HG03108 (cell line): ENCODE measurements at regions not wholly inside any gene's neighbourhood (a gene's known extent, or its start where the extent isn't known, plus 50 kb on each side); places are given as distances from the start of the nearest gene placed in this dataset.

Source experiments
- ATAC-seq: cut with Tn5 transposase; IDR thresholded peaks from one replicate; pipeline ENCODE4 v1.9.1; 2021; ENCODE audit warnings: moderate library complexity; ENCODE audit not compliant: unreplicated experiment

DNA sequence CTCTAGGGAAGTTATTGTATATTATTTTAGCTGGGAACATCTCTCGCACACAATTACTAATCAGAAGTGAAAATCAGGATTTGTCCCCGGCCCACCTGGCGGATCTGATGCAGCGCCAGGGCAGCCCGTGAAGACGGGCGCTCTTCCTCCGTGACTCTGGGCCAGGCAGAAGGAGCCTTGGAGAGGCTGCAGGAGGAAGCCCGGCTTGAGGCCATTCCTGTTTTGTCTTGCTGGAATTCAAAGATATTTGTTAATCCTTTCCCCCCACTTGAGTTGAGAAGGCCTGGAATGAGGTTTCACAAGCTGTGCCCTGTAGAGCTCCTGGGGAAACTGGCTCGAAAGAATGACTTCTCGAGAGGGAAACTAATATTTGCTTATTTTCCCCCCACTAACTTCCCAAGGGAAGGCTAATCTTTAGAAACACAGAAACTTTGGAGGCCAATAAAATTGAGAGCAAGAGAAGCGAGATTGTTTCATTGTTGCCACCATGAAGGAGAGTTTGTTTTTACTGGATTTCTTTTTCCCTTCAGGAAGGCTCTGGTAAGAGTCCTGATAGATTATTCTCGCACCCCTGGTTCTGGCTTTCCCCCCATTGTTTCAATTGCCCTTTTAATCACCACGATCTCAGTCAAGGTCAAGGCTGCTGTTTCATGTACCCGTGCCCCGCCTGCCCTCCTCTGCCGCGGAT is 92.8 kb upstream of the SEPTIN5 start:
- no peak for ATAC-seq

DNA sequence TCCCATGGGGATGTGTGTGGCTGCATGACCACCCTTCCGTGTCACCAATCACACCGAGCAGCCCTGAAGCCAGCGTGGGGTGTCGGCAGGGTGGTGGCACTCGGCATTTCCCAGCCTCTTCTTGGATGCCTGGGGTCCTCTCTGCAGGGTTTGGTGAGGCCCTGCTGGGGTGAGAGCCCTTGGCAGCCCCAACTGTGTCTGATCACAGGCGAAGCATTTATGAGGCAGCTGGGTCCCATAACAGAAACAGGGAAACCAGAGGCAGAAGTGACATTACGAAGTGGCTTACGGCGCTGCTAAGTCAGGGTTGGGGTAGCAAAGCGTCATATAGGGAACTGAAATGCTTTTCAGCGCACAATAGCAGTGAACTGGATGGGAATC is 92.3 kb upstream of the SEPTIN5 start:
- peak; percentile 31 for ATAC-seq

DNA sequence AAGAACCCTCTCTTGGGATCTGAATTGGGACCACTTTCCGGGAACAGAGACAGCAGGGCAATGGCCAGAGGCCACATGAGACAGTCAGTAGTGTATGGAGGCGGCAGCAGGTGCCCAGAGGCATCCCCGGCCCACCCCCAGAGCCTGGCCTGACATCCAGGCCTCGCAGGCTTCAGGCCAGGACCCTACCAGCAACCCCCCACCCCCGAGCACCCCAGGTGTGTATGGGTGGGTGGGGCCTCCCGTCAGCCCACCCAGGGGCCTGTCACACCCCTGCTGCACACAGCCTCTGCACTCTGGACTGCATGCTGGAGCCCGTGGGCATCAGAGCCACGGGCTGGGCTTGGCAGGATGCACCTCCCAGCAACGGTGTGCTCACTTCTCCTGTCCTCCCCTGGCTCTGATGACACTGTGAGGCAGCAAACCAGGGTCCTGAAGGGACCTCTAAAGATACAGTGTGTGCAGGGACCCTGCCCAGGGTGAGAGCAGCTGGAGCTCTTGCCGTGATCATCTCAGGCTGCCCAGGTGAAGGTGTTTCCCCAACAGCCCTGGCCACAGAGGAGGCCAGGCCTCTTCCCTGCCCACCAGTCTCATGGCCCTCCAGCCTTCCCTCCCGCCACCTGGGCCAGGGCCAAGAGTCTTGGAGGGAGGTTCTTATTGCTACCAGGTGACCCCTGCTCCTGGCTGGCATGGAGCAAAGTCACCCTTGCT is 88.8 kb upstream of the SEPTIN5 start:
- ATAC-seq: no peak

DNA sequence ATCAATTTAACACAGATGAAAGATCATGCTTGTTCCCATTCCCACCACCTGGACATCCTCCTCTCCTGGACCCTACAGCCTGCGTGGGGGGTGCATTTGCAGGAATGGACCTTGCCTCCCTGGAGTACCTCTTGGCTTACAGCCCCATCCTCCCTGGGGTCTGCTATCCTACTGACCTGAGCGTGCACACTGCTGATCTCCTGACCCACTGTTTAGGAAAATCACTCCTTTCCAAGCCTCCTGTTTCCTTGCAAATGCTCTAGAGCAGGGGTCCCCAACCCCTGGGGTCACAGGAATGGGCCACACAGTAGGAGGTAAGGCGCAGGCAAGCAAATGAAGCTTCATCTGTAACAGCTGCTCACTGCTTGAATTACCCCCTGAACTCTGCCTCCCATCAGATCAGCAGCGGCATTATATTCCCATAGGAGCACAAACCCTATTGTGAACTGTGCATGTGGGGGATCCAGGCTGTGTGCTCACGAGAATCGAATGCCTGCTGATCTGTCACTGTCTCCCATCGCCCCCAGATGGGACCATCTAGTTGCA is 88.2 kb upstream of the SEPTIN5 start:
- no peak for ATAC-seq

DNA sequence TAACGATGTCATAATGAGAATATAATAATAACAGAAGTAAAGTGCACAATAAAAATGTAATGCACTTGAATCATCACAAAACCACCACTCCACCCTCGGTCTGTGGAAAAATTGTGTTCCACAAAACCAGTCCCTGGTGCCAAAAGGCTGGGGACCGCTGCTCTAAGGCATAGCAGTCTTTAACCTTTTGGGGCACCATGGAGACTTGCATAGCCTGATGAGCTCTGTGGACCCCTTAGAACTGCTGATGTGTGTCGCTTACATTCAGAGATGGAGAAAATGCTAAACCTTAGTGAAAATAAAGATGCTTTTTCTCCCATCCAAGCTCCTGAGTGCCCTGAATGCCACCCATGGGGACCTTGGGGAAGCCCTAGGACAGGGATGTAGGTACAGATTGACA is 87.6 kb upstream of the SEPTIN5 start:
- ATAC-seq: no peak

DNA sequence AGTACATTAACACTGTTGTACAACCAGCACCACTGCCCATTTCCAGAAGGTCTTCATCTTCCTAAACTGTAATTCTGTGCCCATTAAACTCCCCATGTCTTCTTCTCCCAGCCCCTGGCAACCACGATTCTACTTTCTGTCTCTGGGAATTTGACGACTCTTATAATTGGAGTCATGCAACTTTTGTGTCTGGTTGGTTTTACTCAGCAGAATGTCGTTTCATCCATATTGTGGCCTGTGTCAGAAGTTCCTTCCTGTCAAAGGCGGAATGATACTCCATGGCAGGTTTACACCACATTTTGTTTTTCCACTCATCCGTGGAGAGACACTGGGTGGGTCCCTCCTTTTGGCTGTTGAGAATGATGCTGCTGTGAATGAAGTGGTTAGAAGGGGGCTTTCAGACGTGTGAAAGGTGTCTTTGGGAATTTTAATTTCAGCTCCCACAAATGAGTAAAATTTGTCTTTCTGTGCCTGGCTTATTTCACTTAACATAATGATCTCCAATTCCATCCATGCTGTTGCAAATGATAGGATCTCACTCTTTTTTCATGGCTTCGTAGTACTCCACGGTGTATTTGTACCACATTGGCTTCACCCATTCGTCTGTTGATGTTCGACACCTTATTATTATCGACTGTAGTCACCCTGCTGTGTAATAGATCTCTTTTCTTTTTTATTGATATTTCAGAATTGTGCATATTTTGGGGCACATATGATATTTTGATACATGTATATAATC is 86.1 kb upstream of the SEPTIN5 start:
- ATAC-seq: no peak

DNA sequence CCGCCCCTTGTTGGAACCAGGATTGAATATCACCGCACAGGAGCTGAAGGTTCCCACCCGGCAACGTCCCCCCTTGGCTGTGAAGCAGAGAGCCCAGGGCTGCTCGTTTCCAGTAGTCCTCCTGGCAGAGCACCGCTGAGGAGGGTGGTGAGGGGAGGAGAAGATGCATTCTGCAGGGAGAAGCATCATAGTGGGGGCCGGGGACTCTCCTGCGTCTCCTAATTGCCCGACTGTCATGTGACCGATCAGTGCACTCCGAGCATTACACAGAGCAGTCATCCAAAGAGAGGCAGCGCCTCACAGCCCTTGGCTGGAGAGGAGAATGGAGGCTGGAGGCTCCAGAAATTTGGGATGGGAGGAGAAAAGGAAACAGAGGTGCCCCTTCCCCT is 85.0 kb upstream of the SEPTIN5 start:
- ATAC-seq: no peak

DNA sequence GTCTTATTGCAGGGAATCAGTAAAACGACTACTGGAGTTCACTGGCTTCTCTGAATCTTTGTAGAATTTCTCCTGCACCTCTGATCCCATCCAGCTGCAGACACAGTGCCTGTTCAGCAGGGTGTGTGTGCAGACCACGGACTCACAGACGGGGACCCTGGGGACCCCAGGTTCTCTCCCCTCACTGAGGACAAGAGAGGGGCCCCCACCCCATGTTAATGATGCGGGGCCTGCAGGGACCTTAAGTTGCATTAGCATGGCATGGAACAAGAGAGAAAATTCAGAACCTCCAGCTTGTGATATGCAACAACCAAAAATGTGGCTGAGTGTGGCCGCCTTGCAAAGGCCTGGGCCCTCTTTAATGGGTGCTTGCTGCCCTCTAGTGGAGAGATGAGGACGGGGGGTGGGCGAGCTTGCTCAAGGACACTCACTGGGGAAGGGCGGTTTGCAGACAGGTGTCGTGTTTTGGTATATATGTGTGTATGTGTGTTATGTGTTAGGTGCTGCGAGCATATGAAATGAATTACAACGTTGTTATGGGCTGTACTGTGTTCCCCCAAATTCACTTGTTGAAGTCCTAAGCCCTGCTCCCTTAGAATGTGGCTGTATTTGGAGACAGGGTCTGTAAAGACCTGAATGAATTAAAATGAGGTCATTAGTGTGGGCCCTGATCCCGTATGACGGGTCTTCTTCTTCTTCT is 84.4 kb upstream of the SEPTIN5 start:
- no peak for ATAC-seq

DNA sequence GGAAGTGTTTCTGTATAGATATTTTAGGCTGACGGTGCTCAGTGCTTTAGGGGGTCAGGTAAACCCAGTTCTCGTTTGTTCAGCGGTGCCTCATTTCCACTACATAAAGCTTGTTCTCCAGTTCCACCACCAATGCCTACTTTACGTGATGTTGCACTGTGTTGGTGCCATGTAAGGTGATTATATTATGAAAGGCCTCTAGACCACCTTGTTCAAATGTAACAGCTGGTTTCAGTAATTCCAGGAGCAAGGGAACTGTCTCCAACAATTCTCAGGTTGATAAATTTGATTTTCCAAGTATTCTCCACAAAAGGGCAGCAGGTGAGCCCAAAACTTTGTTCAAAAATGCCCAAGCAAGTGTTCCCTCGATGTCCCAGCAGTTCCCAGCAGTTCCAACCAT is 83.7 kb upstream of the SEPTIN5 start:
- ATAC-seq: no peak

DNA sequence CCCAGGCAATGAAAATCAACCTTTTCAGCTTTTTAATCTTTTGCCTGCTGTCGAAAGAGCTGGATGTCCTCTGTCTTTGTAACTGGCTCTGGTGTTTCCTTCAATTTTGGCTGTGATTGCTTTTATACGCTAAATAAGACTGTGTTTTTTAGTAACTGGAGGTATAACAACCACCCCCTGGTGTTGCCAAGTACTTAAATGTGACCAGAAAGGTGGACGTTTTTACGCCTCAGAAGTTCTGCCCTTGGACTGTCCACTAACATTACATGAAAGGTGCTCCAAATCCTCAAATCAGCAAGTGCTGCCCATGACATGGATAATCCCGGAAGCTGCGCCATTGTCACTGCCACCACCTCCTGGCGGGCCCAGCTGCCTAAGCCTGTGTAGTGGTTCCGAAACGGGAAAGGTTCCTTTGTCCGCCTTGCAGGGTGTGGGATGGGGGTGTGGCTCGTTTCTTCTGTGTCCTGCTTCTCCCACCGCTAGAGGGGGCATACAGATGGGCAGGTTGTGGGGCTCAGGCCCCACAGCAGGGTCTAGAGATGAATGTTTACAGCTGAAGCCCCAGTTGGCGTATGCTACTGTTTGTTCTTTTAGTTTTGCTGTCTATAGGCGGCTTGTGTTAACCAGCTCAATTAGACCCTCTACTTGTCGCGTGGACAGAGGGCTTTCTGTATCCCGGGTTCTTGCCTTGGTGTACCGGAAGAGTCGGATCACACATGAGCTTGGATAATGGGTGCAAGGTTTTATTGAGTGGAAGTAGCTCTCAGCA is 82.2 kb upstream of the SEPTIN5 start:
- ATAC-seq: no peak

DNA sequence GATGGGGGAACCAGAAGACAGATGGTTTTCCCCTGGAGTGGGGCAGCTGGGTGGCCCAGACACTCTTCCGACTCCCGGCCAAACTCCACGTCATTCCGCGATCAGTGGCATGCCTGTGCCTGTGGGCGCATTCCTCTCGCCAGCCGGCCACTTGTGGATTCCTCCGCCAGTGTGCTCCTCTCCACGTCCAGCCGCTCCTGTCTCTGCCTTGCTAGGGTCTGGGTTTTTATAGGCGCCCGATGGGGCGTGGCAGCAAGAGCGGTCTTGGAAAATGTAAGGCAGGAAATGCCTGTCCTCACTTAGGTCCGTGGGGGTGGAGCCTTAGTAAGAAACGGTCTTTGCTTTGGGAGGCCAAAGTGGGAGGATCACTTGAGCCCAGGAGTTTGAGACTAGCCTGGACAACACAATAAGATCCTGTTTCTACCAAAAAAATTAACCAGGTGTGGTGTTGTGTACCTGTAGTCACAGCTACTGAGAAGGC is 81.6 kb upstream of the SEPTIN5 start:
- no peak for ATAC-seq

DNA sequence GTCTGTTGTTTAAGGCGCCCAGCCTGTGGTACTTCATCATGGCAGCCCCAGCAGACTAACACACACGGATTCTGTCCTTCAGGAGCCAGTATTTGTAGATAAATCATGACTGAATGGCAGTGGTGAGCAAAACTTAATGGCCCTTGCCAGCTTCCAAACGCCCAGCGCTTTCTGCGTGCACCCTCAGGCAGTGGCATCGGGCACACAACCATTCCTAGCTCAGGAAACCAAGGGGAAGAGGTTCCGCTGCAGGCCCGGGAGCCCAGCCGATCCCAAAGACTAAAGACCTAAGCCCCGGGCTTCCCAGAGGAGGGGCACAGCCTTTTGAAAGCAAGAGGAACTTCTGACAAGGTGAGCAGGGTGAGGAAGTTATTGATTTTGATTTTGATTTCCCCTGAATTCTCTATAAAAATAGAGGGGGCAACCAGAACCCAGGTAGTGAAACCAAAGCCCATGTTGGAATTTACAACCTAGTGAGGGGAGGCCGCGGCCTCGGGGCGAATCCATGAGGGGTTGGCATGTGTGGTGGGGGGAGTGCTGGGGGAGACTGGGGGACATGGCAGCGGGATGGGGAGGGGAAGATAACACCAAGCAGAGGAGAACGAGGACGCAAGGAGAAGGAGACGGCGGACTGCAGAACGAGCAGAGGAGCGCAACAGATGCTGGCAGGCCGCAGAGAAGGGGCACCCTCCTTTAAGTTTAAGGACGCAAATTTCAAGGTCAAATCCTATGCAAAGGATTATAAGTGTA is 79.9 kb upstream of the SEPTIN5 start:
- ATAC-seq: no peak

DNA sequence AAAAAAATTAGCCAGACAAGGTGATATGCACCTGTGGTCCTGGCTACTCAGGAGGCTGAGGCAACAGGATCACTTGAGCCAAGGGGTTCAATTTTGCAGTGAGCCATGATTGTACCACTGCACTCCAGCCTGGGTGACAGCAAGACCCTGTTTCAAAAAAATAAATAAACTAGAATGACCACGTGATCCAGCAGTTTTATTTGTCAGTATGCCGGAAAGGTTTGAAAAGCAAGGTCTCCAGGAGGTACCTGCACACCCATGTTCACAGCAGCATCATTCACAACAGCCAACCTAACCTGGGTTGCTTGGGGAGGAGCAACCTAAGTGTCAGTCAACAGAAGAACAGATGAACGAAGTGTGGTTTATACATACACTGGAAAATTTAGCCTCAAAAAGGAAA is 78.7 kb upstream of the SEPTIN5 start:
- no peak for ATAC-seq

DNA sequence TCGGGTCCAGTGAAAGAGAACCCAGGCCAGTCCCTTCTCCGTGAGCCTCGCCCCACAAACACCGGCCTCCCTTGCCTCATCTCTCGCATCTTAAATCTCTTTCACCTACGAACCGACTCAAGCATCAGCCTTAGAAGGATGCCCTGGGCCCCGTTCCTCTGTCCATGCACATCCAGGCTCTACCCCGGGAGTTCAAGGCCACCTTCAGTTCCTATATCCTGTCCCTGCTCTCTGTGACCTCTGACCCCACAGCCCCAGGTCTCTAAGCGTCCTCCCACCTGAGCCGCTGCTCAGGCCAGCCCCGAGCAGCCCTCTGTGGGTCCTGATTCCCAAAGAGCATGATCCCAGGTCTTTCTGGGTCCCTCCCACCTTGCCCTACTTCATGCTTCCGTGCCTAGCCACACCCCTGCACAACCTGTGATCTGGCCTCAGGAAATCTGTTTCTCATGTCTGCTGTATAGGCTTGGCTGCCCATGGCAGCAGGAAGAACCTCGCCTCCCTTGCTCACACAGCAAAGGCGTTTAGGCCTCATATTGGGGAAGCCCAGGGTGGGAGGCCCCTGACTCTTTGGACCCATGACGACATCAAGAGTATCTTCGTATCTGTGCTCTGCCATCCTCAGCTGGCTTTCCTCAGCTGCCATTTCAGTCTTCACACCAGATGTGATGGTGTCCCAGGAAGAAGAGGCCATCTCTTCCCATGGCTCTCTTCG is 77.5 kb upstream of the SEPTIN5 start:
- ATAC-seq: no peak

DNA sequence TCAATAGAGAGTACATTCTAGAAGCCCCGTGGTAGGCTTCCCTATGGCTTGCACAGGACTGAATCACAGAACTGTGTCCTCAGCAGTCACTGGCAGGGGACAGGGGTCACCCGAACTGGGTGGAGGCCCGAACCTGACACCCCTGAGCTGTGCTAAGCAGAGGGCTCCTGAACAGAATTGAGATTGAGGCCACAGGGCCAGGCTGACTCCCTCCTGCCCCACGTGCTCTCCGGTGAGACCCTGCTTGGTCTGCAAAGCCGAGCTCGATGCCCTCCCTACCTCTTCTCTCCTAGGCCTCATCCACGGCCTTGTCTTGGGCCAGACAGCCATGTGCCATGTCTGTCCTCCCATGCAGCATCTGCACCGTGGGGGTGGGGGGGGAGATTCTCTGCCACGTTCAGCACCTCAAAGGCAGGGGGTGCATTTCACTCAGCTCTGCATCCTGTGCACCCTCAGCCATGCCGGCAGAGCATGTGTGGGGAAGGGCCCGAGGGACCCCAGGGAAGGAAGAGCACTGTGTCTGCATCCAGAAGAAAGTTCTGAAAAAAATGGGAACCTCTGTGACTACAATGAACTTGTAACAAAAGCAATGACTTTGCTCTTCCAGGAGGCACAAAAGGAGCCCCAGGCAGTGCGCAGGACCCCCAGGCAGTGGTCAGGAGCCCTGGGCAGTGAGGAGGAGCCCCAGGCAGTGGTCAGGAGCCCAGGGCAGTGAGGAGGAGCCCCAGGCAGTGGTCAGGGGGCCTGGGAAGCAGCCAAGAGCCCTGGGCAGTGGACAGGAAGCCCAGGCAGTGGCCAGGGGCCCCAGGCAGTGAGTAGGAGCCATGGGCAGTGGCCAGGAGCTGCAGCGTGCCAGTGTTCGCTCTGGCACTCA is 76.7 kb upstream of the SEPTIN5 start:
- no peak for ATAC-seq

DNA sequence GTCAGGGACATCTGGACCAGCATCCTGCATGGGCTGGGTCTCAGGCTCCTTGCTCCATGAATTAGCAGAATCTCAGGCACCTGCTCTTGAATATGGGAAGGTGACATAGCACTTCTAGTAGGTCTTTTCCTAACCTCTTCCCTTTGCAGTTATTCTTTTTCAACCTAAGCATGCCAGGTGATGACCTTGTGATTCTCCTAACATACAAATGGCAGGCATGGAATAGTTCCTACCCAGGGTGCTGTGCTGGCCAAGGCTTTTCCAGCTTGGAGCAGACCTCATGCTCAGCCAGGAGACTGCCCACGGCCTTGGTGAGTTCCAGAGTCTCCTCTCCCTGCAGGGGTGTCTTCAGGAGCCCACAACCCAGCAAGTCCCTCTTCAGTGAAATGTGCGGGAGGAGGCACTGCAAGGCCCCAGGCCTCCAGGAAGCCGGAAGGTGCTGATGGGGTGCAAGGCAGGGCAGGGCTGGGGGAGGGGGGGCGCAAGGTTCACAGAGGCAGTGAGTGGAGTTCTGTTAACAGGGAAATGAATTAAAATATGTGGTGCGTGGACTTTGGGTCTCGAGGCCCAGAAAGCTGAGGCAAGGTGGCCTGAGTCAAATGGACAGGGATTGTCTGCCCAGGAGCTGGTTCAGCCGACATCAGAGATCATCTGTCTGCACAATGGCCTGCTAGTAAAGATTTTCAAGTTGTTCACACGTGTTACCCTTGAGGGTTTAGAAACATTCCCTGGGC is 75.9 kb upstream of the SEPTIN5 start:
- ATAC-seq: no peak

DNA sequence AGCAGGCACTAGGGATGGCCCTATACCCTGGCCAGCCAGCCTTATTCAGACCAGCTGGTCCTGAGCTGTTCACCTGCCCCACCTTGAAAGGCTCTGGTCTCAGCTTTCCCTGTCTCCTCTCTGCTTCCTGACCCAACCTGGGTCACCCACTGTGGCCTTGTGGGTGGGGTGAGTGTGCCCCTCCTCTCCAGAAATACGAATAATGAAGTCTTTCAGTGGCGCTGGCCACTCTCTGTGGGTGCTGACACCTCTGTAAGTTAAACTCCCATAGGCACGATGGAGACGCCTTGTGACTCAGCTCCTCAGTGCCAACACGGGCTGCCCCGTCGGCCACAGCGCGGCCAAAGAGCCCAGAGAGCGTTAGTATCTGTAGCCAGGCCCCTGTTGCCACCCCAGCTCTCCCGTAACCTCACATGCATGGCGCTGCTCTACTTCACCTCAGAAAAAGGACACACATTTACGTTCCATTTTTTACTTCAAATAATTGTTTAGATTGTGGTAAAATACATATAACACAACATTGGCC is 74.6 kb upstream of the SEPTIN5 start:
- no peak for ATAC-seq
